T follicular helper cell (primary cell): ENCODE measurements at regions not wholly inside any gene's neighbourhood (a gene's known extent, or its start where the extent isn't known, plus 50 kb on each side); places are given as distances from the start of the nearest gene placed in this dataset.
"Not testable (repeated sequence)": the region's sequence is repeated elsewhere in the genome, so short reads cannot be mapped to it uniquely, and the experiment has no call there.

Experiments used
- DNase-seq: peaks from one replicate; pipeline ENCODE4 v3.0.0-alpha.2; 2020; ENCODE audit warnings: low read depth

GRCh38 chr3:17901893-17902292 lies 159.5 kb upstream of the TBC1D5 start:
- no peak for DNase-seq

DNA sequence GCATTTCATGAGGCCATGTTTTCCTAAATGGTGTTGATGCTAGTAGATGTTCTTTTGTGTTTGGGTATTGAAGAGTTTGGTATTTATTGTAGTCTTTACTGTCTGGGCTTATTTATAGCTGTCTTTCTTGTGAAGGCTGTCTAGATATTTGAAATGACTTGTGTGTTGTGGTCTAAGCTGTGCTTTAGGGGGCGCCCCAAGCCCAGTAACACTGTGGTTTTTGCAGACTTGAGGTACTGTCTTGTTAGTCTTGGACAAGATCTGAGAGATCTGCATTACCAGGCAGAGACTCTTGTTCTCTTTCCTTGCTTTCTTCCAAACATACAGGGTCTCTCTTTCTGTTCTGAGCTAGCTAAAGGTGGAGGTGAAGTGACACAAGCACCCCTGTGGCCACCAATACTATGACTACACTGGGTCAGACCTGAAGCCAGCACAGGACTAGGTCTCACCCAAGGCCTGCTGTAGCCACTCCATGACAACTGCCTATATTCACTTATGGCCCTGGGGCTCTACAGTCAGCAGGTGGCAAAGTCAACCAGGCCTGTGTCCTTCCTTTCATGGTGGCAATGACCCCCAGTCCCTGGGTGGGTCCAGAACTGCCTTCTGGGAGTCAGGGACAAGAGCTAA lies 152.1 kb upstream of the TBC1D5 start:
- DNase-seq, result no peak

GRCh38 chr3:17891139-17891856 lies 148.9 kb upstream of the TBC1D5 start:
- no peak for DNase-seq

DNA sequence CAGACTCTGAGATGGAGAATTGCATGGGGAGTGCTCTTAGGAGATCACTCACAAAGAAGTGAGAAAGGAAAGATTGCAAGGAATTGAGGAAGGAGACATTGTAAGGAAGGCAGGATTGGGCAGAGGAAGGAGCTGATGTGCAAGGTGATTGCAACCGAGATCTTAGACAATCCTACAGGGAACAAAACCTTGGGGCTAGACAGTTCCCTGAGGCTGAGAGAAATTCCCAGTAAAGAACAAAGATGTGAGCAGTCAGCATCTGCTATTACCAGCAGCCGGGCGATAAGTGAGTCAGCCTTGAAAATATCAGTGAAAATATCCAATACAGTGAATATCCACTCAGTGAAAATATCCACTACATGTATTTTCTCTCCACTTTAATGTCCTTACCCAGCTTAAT lies 143.6 kb upstream of the TBC1D5 start:
- no peak for DNase-seq

- DNase-seq, result no peak
Measured at GRCh38 chr3:17882981-17883380, 140.6 kb upstream of the TBC1D5 start.

DNA sequence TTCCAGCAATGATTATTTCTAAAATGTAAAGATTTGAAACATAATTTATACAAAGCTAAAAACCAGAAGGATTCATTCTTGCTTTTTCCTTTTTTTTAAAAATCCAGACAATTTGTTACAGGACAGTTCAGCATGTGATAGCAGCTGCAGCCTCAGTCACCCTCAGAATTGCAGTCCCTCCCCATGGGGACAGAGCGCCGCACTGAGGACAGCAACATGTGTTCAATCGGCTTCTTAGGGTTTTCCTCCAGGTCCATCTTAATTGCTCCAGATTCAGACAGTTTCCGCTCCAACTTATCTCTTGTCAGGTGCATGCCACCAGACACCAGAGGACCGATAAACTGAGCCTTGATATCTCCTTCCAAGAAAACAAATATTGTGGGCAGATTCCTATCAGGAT lies 134.9 kb upstream of the TBC1D5 start:
- no peak for DNase-seq

- no peak for DNase-seq
Measured at GRCh38 chr3:17874636-17875035, 132.2 kb upstream of the TBC1D5 start.

DNA sequence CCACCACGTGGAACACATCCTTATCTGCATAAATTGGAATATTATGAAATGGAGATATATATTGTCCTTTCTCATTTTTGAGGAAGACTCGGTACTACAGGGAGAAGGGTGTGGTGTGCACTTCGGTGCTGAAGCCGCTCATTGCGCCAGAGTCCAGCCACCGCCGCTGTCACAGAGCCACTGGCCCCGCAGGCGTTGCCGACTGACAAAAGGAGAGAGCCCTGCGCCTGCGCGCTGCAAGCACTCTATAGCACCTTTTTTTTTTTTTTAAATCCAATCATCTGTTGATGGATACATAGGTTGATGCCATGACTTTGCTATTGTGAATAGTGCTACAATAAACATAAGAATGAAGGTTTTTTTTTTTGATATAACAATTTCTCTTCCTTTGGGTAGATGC lies 130.0 kb upstream of the TBC1D5 start:
- DNase-seq, result no peak

DNA sequence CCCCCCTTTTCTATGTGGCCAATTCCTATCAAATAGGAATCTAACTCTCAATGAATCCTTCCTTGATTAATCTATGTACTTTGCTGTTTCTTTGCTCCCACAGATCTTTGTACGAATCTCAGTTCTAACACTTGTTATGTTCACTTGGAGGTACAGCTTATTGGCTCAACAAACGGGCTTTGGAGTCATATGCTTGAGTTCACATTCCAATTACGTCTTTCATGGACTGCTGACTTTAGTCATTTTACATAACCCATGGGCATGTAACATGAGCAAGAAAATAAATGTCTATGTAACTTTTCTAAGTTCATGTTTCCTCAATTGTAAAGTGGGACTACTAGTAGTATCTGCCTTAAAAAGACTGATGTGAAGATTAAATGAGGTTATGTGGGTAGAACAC lies 123.2 kb upstream of the TBC1D5 start:
- DNase-seq, result no peak

- no peak for DNase-seq
Measured at GRCh38 chr3:17861476-17861875, 119.0 kb upstream of the TBC1D5 start.

- not testable (repeated sequence) for DNase-seq
Measured at GRCh38 chr3:17860840-17861471, 118.5 kb upstream of the TBC1D5 start.

DNA sequence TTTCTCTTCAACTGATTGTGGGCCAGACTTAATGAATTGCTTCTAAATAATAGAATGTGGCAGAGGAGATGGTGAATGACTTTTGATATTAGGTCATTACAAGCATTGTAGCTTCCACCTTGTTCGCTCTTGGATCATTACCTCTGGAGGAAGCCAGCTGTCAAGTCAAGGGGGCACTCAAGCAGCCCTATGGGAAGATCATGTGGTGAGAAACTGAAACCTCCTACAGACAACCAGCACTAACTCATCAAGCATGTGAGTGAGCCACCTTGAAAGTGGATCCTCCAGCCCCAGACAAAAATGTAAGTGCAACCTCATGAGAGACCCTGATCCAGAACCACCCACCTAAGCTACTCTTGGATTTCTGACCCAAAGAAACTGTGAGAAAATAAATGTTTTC lies 109.8 kb upstream of the TBC1D5 start:
- DNase-seq, result no peak

DNA sequence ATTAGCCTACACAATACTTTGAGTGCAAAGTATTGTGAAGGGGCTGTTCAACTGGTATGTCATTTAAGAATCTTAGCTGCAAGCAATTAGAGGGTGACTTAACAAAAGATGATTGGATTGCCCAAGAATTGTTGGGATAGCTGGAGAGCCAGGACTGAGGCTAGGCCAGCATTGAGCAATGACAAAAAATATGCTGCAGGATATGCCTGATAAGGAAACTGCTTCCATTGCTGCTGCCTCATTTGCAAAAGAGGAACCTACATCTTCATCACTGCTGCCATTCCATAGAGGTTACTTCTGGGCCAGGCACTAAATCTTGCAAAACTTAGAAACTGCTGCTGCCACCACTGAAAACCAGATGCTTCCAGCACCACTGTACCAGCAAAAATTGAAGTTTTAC lies 108.0 kb upstream of the TBC1D5 start:
- no peak for DNase-seq

GRCh38 chr3:17848102-17848501 lies 105.7 kb upstream of the TBC1D5 start:
- no peak for DNase-seq

GRCh38 chr3:17847156-17847555 lies 104.7 kb upstream of the TBC1D5 start:
- DNase-seq, result no peak

GRCh38 chr3:17846466-17846865 lies 104.0 kb upstream of the TBC1D5 start:
- no peak for DNase-seq

GRCh38 chr3:17845026-17845812 lies 102.8 kb upstream of the TBC1D5 start:
- DNase-seq, result no peak

DNA sequence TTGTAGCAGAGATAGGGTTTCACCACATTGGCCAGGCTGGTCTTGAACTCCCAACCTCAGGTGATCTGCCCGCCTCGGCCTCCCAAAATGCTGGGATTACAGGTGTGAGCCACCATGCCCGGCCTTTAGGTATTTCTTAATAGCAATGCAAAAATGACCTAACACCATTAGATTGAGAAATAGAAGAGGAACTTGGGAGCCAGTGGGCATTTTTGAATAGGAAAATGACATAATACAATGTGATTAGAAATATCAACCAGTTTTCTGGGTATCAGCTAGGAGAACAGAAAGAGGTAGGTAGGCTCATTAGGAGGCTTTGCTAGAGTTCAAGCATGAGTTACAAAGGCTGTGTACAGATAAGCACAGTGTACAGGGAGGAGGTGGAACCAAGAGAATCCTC lies 101.8 kb upstream of the TBC1D5 start:
- no peak for DNase-seq

- peak; percentile 48 for DNase-seq
Measured at GRCh38 chr3:17841190-17841828, 98.9 kb upstream of the TBC1D5 start.

- DNase-seq, result no peak
Measured at GRCh38 chr3:17840651-17841050, 98.2 kb upstream of the TBC1D5 start.

DNA sequence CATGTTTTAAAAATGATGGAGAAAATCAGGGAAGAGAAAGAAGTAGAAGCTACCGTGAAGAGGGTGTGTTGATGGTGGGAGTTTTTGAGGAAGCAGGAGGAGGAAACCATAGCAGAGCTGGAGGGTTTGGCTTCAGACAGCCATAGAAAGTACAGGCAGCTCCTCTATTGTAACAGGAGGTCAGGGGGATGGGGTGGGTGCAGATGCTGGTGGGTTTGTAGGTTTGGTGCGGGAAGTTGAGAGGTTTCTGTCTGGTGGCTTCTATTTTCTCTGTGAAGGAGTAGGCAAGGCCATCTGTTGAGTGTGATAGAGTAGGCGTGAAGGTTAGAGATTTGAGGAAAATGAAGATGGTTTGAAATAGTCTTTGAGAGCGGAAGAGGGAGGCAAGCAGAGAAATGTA lies 97.7 kb upstream of the TBC1D5 start:
- no peak for DNase-seq

GRCh38 chr3:17836919-17837318 lies 94.5 kb upstream of the TBC1D5 start:
- DNase-seq, result no peak
